IPS-NIHi7 (cell line): ENCODE measurements at regions not wholly inside any gene's neighbourhood (a gene's known extent, or its start where the extent isn't known, plus 50 kb on each side); places are given as distances from the start of the nearest gene placed in this dataset.

ENCODE experiments used
- DNase-seq: peaks from one replicate; pipeline ENCODE4 v3.0.0; 2012; ENCODE audit warnings: mixed read lengths; ENCODE audit errors: extremely low spot score

DNA sequence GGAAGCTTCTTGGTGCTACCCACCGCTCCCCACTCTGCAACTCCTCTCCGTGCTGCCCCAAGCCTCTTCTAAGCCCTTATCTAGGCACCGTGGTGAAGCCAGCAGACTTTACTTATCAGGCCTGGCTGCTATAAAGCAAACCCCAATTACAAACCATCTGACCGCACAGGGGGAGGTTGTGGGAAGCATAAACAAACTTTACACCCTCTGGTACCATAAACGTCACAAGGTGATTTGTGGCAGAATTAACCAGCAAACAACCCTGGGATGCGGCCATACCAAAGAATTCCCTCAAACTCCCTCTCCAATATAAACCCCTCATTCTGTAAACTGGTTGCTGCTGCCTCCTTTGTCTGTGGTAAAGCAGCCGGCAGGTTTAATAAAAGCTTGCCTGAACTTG lies 55.2 kb downstream of the MAGEC2 start:
- no peak for DNase-seq

- no peak for DNase-seq
These were observed 70.6 kb downstream of the MAGEC2 start for GRCh38 chrX:142134533-142134932.

GRCh38 chrX:142096253-142096652 lies 108.8 kb downstream of the MAGEC2 start:
- no peak for DNase-seq

DNA sequence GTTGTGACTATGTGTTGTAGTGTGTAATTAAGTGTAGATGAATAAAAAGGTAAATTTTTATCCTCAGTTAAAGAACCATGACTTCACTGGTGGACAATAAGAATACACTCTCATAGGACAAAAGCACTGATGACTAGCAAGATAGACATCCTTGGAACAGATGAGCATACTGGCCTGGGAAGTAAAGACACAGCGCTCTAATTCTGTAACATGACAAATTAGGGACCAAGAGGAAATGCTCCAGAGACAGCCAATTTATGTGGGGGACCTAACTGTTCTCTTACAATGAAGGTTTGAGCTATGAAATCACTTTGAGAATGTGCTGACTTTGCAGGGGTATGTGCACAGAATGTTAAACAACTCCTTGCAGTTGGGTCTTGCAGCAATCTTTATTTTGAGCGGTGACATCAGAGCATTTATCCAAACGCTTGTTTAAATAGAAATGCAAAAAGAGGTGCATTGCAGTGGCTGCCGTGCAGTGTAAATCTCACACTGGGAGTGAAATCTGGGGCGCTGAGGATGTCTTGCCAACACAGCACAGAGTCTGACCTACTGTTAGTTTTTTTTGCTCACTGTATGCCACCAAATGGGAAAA lies 109.3 kb downstream of the MAGEC2 start:
- no peak for DNase-seq

GRCh38 chrX:142089193-142089592 lies 115.9 kb downstream of the MAGEC2 start:
- peak; percentile 14 for DNase-seq

DNA sequence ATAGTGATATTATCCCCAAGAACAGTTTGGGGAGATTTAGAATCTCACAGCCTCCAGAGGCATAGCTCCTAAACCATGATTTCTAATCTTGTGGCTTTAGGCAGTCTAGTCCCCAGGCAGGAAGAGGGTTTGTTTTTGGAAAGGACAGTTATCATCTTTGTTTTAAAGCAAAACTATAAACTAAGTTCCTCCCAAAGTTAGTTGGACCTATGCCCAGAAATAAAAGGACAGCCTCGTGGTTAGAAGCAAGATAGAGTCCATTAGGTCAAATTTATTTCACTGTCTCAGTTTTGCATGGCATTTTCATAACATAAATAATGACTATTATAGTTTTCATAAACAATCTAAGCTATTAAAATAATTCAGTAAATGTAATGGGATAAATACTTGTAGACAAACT lies 120.5 kb downstream of the MAGEC2 start:
- no peak for DNase-seq

GRCh38 chrX:142076633-142077032 lies 128.5 kb downstream of the MAGEC2 start:
- DNase-seq, result no peak

GRCh38 chrX:142068365-142068764 lies 136.7 kb downstream of the MAGEC2 start:
- DNase-seq, result no peak

DNA sequence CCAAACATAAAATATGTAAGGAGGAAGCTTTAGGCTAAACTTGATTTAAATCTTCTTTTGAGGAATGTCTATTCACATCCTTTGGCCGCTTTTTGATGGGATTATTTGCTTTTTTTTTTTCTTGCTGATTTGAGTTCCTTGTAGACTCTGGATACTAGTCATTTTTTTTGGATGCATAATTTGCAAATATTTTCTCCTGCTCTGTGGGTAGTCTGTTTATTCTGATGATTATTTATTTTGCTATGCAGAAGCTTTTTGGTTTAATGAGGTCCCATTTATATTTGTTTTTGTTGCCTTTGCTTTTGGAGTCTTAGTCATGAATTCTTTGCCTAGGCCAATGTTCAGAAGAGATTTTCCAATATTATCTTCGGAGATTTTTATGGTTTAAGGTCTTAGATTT lies 144.9 kb downstream of the MAGEC2 start:
- no peak for DNase-seq

GRCh38 chrX:142054094-142054493 lies 150.4 kb downstream of the MAGEC1 start:
- no peak for DNase-seq

DNA sequence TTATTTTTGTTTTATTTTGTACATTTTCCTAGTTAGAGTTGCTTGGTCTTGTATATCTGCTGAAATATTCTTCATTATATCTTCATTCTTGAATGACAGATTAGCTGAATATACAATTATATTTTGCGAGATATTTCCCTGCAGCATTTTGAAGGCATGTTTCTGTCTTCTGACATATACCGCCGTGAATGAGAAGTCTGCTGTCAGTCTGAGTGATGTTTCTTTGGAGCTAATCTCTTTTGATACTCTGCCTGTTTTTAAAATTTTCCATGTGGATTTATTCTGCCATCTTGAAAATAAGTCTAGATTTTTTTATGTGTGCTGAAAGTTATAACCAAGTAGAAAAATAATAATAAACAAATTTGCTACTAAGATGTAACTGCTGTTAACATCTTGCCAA lies 148.5 kb downstream of the MAGEC1 start:
- no peak for DNase-seq

DNA sequence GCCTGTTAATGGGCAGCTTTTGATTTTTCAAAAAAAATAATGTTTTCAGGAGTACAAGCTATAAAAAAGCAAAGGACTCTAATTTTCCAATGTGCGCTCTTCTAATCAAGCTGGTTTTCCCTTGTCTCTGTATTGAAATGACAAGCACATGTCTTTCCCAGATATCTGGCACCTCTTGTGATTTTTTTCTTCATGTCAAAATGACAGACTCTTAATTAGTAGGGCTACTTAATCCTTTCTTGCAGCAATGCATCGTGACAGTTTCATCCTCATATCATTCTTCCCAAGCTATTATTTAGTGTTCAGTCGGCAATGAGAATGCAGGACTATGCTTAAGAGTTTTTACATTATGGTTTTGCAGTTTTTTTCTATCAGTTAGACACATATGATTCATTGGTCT lies 139.5 kb downstream of the MAGEC1 start:
- DNase-seq, result no peak

- no peak for DNase-seq
These were observed 137.2 kb downstream of the MAGEC1 start for GRCh38 chrX:142040906-142041305.

GRCh38 chrX:142036116-142036515 lies 132.4 kb downstream of the MAGEC1 start:
- no peak for DNase-seq

DNA sequence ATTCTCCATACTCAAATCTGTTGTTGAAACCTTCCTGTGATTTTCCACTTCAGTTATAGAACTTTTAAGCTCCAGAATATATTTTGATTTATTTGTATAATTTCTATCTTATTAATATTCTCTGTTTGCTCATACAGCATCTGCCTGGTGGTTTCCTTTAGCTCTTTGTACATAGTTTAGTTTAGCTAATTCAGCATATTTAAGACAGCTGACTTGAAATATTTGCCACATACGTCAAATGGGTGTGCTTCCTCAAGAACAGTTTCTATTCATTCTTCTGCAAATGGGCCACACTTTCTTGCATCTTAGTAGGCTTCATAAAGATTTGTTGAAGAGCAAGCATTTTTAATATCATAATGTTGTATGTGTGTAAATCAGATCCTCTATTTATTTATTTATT lies 101.8 kb downstream of the MAGEC1 start:
- no peak for DNase-seq

- no peak for DNase-seq
These were observed 98.8 kb downstream of the MAGEC1 start for GRCh38 chrX:142002471-142002870.

- DNase-seq, result no peak
These were observed 98.2 kb downstream of the MAGEC1 start for GRCh38 chrX:142001934-142002333.

- DNase-seq, result no peak
These were observed 86.1 kb downstream of the MAGEC1 start for GRCh38 chrX:141989815-141990214.

- no peak for DNase-seq
These were observed 85.4 kb downstream of the MAGEC1 start for GRCh38 chrX:141989134-141989533.

GRCh38 chrX:141982296-141982695 lies 78.6 kb downstream of the MAGEC1 start:
- no peak for DNase-seq

- no peak for DNase-seq
These were observed 72.1 kb downstream of the MAGEC1 start for GRCh38 chrX:141975839-141976238.

- no peak for DNase-seq
These were observed 66.0 kb downstream of the MAGEC1 start for GRCh38 chrX:141969706-141970105.

- DNase-seq, result no peak
These were observed 56.9 kb downstream of the MAGEC1 start for GRCh38 chrX:141960578-141960977.
